HFF-Myc (cell line): ENCODE measurements at regions not wholly inside any gene's neighbourhood (a gene's known extent, or its start where the extent isn't known, plus 50 kb on each side); places are given as distances from the start of the nearest gene placed in this dataset.

ENCODE experiments used
- DNase-seq: peaks from one replicate; pipeline ENCODE4 v3.0.0-alpha.2; 2011; ENCODE audit warnings: low read depth; ENCODE audit errors: extremely low read depth
- H3K4me3 ChIP-seq: replicated peaks from 2 replicates; pipeline ENCODE4 v1.5.1; 2011; ENCODE audit warnings: low read depth, mild to moderate bottlenecking, control low read depth, low read length
- CTCF ChIP-seq: IDR thresholded peaks from 2 replicates; pipeline ENCODE4 v1.5.1; 2012; ENCODE audit warnings: mild to moderate bottlenecking, low read depth, low read length, control low read depth; ENCODE audit errors: missing control alignments

- H3K4me3 ChIP-seq: no peak overlapping the region
- TF ChIP-seq CTCF: no peak
- no peak for DNase-seq
These were observed 124.9 kb downstream of the DSC3 start for GRCh38 chr18:30917651-30918050.

- TF ChIP-seq CTCF: no peak
- no peak overlapping the region for H3K4me3 ChIP-seq
- no peak for DNase-seq
These were observed 127.1 kb downstream of the DSC3 start for GRCh38 chr18:30915336-30915988.

GRCh38 chr18:30908381-30908780, 134.2 kb downstream of the DSC3 start:
- no peak for DNase-seq
- no peak for TF ChIP-seq CTCF
- H3K4me3 ChIP-seq: no peak overlapping the region

- H3K4me3 ChIP-seq: no peak overlapping the region
- DNase-seq: no peak
- TF ChIP-seq CTCF: no peak
These were observed 139.0 kb downstream of the DSC3 start for GRCh38 chr18:30903566-30903965.

GRCh38 chr18:30889519-30890301, 152.8 kb downstream of the DSC3 start:
- no peak overlapping the region for H3K4me3 ChIP-seq
- no peak for TF ChIP-seq CTCF
- no peak for DNase-seq

GRCh38 chr18:30888344-30888743, 154.2 kb downstream of the DSC3 start:
- H3K4me3 ChIP-seq: no peak overlapping the region
- TF ChIP-seq CTCF: no peak
- no peak for DNase-seq
